OCI-LY7 (cell line): ENCODE measurements at regions not wholly inside any gene's neighbourhood (a gene's known extent, or its start where the extent isn't known, plus 50 kb on each side); places are given as distances from the start of the nearest gene placed in this dataset.

Experiments
- BruUV-seq: library from RNA; stranded (reverse); fragments of 400-500 nt; replicated peaks from 2 replicates; lab custom pipeline; 2021; lab: Mats Ljungman, UMichigan
- CTCF ChIA-PET: fragments of 300-600 bp; sonication (Branson Sonifier 250); formaldehyde crosslinking; loops from one replicate; lab custom pipeline; 2022; ENCODE audit warnings: antibody characterized with exemption; ENCODE audit not compliant: unreplicated experiment; lab: Charles Lee
- POLR2A ChIA-PET: fragments of 300-600 bp; sonication (Branson Sonifier 250); formaldehyde crosslinking; loops from one replicate; lab custom pipeline; 2022; ENCODE audit warnings: antibody characterized with exemption; lab: Charles Lee
- DNase-seq: peaks from one replicate; pipeline ENCODE4 v3.0.0-alpha.2; 2015; ENCODE audit warnings: low spot score
- H2AFZ ChIP-seq: fragments of 200-600 bp; sonication (generic), shearing (Covaris generic); 2 replicates; pipeline ENCODE4 v1.6.1; 2014; ENCODE audit warnings: mild to moderate bottlenecking, antibody characterized with exemption, low read length, moderate library complexity
- H3K27ac ChIP-seq: fragments of 200-600 bp; sonication (generic); 2 replicates; pipeline ENCODE4 v1.5.1; 2014; ENCODE audit warnings: mixed run types, low read depth, mild to moderate bottlenecking, moderate library complexity, low read length, inconsistent platforms; ENCODE audit not compliant: poor library complexity, severe bottlenecking
- H3K36me3 ChIP-seq: fragments of 200-600 bp; sonication (generic); 2 replicates; pipeline ENCODE4 v1.6.1; 2014; ENCODE audit warnings: mild to moderate bottlenecking, antibody characterized with exemption, low read length, moderate library complexity, mixed read lengths; ENCODE audit not compliant: insufficient read depth
- H3K4me1 ChIP-seq: fragments of 200-600 bp; sonication (generic); 2 replicates; pipeline ENCODE4 v1.5.1; 2014; ENCODE audit warnings: mild to moderate bottlenecking, low read length; ENCODE audit not compliant: insufficient read depth, poor library complexity, severe bottlenecking
- H3K4me2 ChIP-seq: fragments of 200-600 bp; sonication (generic); 2 replicates; pipeline ENCODE4 v1.6.1; 2014; ENCODE audit warnings: mild to moderate bottlenecking, low read length
- H3K4me3 ChIP-seq: fragments of 200-600 bp; sonication (generic); 2 replicates; pipeline ENCODE4 v1.5.1; 2014; ENCODE audit warnings: mild to moderate bottlenecking, low read depth, low read length; ENCODE audit not compliant: poor library complexity, severe bottlenecking
- H3K79me2 ChIP-seq: fragments of 200-600 bp; sonication (generic); 2 replicates; pipeline ENCODE4 v1.6.1; 2016; ENCODE audit warnings: low read depth, mild to moderate bottlenecking, low read length, moderate library complexity, mixed read lengths; ENCODE audit not compliant: insufficient read depth
- H3K9me2 ChIP-seq: fragments of 200-600 bp; sonication (generic); 2 replicates; pipeline ENCODE4 v1.6.1; 2016; ENCODE audit warnings: mild to moderate bottlenecking, low read length, mixed read lengths; ENCODE audit not compliant: insufficient read depth
- H3K9me3 ChIP-seq: fragments of 200-600 bp; sonication (generic); 2 replicates; pipeline ENCODE4 v1.6.1; 2014; ENCODE audit warnings: mild to moderate bottlenecking, mixed run types, low read length, mixed read lengths
- H4K20me1 ChIP-seq: fragments of 200-600 bp; sonication (generic); 2 replicates; pipeline ENCODE4 v1.6.1; 2014; ENCODE audit warnings: mild to moderate bottlenecking, antibody characterized with exemption, low read length, moderate library complexity, mixed read lengths; ENCODE audit not compliant: insufficient read depth
- EZH2phosphoT487 ChIP-seq: fragments of 200-600 bp; sonication (generic); IDR thresholded peaks from 2 replicates; pipeline ENCODE4 v1.6.1; 2018; ENCODE audit warnings: low read depth, borderline replicate concordance, mild to moderate bottlenecking, mixed run types, antibody characterized with exemption, low read length, moderate library complexity, mixed read lengths
- intact Hi-C: fragments of 100-400 bp; cut with micrococcal nuclease; formaldehyde crosslinking; loops from one replicate; pipeline ENCODE4 v1.10.0; 2022; ENCODE audit not compliant: unreplicated experiment
- TF ChIP-seq, protein P1 (sequence below): fragments of 200-600 bp; sonication (generic); conservative IDR thresholded peaks from 2 replicates; pipeline ENCODE4 v1.5.1; 2014; ENCODE audit warnings: mild to moderate bottlenecking, antibody characterized with exemption, low read length, moderate library complexity, mixed read lengths

DNA sequence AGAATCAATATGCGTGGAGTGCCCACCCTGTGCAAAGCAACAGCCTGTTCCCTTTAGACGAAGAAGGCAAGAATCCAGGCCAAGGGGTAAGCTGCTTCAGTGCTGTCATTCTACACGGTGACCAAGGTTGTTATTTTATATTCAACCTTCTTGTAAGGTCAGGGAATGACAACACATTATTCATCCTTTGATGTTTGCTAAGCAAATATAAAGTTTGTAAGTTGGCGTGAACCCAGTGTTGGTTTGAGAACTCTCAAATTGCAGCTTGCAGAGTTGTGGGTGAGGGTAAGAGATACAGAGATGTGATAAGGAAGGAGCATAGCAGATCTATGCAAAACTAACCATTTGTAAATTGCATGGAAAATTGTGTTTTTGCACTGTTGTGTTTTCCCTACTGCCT, 436.7 kb downstream of the FGF9 start:
- Histone ChIP-seq H3K9me2 (no peaks in the 10 kb centered on the region), H3K4me1 (no peaks in the 10 kb centered on the region), H3K4me2 (no peak overlapping the region), H2AFZ (no peak overlapping the region), H3K36me3 (no peaks in the 10 kb centered on the region), H3K9me3 (no peaks in the 10 kb centered on the region), H4K20me1 (no peaks in the 10 kb centered on the region), H3K4me3 (no peak overlapping the region), H3K79me2 (no peaks in the 10 kb centered on the region), H3K27ac (no peak overlapping the region)
- no peak for DNase-seq
- TF ChIP-seq, protein P1, sequence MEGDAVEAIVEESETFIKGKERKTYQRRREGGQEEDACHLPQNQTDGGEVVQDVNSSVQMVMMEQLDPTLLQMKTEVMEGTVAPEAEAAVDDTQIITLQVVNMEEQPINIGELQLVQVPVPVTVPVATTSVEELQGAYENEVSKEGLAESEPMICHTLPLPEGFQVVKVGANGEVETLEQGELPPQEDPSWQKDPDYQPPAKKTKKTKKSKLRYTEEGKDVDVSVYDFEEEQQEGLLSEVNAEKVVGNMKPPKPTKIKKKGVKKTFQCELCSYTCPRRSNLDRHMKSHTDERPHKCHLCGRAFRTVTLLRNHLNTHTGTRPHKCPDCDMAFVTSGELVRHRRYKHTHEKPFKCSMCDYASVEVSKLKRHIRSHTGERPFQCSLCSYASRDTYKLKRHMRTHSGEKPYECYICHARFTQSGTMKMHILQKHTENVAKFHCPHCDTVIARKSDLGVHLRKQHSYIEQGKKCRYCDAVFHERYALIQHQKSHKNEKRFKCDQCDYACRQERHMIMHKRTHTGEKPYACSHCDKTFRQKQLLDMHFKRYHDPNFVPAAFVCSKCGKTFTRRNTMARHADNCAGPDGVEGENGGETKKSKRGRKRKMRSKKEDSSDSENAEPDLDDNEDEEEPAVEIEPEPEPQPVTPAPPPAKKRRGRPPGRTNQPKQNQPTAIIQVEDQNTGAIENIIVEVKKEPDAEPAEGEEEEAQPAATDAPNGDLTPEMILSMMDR = no peak
- no peak for TF ChIP-seq EZH2phosphoT487
- intact Hi-C loops = no loop called here
- ChIA-PET CTCF (no interaction called here), POLR2A (no interaction called here)
- BruUV-seq = no TSS peak

DNA sequence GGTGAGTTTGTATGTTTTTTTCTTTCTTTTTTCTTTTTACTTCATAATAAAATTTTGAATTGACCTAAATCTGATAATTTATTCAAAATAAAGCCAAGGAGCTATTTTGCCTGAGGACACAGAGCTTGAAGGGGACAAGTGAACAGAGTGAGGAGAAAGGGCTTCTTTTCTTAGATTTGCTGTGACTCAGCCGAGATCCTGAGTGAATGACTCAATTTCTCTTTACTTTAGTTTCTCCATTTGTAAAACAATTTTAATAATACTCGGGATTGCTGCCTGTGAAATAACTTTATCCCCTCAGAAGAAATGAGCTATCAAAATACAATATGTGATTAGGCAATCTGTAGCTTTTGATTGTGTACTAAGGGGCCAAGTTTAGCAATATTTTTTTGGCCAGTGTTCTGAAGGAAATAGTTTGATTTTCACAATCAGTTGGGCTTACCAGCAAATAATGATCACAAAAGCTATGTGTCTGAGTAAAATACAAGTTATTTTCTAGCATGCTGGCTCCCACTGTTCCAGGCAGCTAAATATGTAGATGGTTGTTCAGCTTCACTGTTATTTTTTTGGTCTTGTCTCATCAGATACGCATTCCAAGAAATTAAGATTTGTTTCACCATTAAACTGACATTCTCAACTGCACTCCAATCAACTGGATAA, 437.5 kb downstream of the FGF9 start:
- no peak for DNase-seq
- no peak overlapping the region for H2AFZ ChIP-seq
- H3K36me3 ChIP-seq = no peaks in the 10 kb centered on the region
- no peak overlapping the region for H3K4me2 ChIP-seq
- no peaks in the 10 kb centered on the region for H3K4me1 ChIP-seq
- CTCF ChIA-PET = no interaction called here
- no peaks in the 10 kb centered on the region for H3K9me2 ChIP-seq
- no peak overlapping the region for H3K4me3 ChIP-seq
- H4K20me1 ChIP-seq = no peaks in the 10 kb centered on the region
- TF ChIP-seq, protein P1 = no peak
- TF ChIP-seq EZH2phosphoT487 = no peak
- intact Hi-C loops = no loop called here
- no peaks in the 10 kb centered on the region for H3K9me3 ChIP-seq
- POLR2A ChIA-PET = interaction anchor here (0.5 kb wide), 1 partner anchor 890 kb away, joined by 3 read pairs; no protein-coding TSS in a partner anchor
- no peak overlapping the region for H3K27ac ChIP-seq
- BruUV-seq = no TSS peak
- no peaks in the 10 kb centered on the region for H3K79me2 ChIP-seq

DNA sequence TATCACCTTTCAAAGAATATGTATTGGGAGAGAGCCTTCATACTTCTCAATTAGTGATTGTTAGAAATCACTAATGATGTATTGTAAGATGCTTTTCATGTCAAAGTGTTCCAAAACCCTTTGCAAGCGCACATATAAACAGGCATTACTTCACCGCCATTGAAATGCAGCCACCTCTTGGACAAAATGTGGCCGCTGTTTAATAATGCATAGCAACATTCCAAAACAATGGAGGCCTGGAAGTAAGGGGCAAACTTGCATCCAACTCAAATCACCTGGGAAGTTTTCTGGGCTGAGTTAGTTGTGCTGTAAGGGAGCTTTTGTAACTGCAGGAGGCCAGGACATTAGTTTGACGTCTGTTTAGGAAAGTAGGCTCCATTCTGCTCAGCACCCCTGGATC, 438.1 kb downstream of the FGF9 start:
- no peak overlapping the region for H2AFZ ChIP-seq
- H3K27ac ChIP-seq = no peak overlapping the region
- no peaks in the 10 kb centered on the region for H3K9me2 ChIP-seq
- no peak overlapping the region for H3K4me3 ChIP-seq
- no peak overlapping the region for H3K4me2 ChIP-seq
- no peaks in the 10 kb centered on the region for H3K79me2 ChIP-seq
- DNase-seq = no peak
- H3K4me1 ChIP-seq = no peaks in the 10 kb centered on the region
- no peaks in the 10 kb centered on the region for H3K9me3 ChIP-seq
- no peaks in the 10 kb centered on the region for H3K36me3 ChIP-seq
- intact Hi-C loops = no loop called here
- no peak for TF ChIP-seq EZH2phosphoT487
- TF ChIP-seq, protein P1 = no peak
- POLR2A ChIA-PET = no interaction called here
- CTCF ChIA-PET = no interaction called here
- H4K20me1 ChIP-seq = no peaks in the 10 kb centered on the region
- no TSS peak for BruUV-seq
